ENCODE measurements at regions not wholly inside any gene's neighbourhood (a gene's known extent, or its start where the extent isn't known, plus 50 kb on each side); places are given as distances from the start of the nearest gene placed in this dataset.

DNA sequence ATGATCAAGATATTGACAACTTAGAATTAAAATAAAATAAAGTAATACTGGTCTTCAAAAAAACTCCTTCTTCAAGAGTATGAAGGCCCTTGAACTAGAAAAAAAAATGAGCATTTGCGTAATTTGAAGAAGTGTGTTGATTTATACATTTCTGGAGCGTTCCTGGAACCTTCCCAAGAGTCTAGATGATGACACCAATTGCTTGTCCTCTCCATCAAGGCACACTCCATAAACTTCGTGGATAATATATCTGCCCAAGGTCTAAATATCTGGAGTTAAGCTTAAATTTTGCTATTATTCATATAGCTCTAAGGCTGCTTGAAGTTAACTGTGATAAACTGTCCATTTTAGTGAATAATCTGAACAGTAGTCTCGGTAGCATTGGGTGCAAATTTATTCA lies 361.3 kb upstream of the CNTN5 start (continued):
- TF ChIP-seq, protein P1, sequence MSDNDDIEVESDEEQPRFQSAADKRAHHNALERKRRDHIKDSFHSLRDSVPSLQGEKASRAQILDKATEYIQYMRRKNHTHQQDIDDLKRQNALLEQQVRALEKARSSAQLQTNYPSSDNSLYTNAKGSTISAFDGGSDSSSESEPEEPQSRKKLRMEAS (IDR thresholded peaks at IDR 0.05; ENCODE audit: low read depth, low read length), result no peak
- TF ChIP-seq CEBPB (IDR thresholded peaks at IDR 0.05; ENCODE audit: borderline replicate concordance in 1 of 2, low read depth in 2 of 2, low read length in 2 of 2) (no peak), RB1 (IDR thresholded peaks at IDR 0.05; ENCODE audit: borderline replicate concordance) (no peak), CHD1 (IDR thresholded peaks at IDR 0.05; ENCODE audit: low read depth, low read length) (no peak), NBN (IDR thresholded peaks at IDR 0.05) (no peak), RUNX3 (IDR thresholded peaks at IDR 0.05; ENCODE audit: low read length) (no peak), POLR2AphosphoS2 (IDR thresholded peaks at IDR 0.05; ENCODE audit: low read depth, low read length) (no peak), FOS (IDR thresholded peaks at IDR 0.05; ENCODE audit: borderline replicate concordance, extremely low read depth, insufficient read length) (no peak), FOXM1 (IDR thresholded peaks at IDR 0.05; ENCODE audit: low read depth, low read length) (no peak), NR2C1 (IDR thresholded peaks at IDR 0.05) (no peak)

DNA sequence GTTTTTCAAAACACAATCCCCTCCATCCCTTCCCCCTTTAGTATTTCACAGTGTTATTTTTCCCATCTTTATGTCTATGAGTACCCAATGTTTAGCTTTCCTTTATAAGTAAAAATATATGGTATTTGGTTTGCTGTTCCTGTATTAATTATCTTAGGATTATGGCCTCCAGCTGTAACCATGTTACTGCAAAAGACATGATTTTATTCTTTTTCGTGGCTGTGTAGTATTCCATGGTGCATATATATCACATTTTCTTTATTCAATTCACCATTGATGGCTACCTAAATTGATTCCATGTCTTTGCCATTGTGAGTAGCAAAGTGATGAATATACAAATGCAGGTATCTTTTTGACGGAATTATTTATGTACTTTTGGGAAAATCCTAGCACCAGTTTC lies 346.4 kb upstream of the CNTN5 start:
- Histone ChIP-seq H3K27ac (ENCODE audit: control insufficient read depth, insufficient read depth) (no peak overlapping the region), H3K27me3 (replicated peaks in 1 of 2; ENCODE audit: control insufficient read depth in 2 of 2, insufficient read depth in 2 of 2, low read length in 1 of 2) (no peaks in the 10 kb centered on the region), H3K4me1 (ENCODE audit: control insufficient read depth, insufficient read depth, low read length) (no peaks in the 10 kb centered on the region), H3K9ac (ENCODE audit: control insufficient read depth, insufficient read depth, low read length) (no peak overlapping the region), H2AFZ (ENCODE audit: control insufficient read depth, low read depth, low read length) (no peak overlapping the region), H3K9me3 (replicated peaks; ENCODE audit: control insufficient read depth, insufficient read depth, low read length) (no peaks in the 10 kb centered on the region), H3K36me3 (ENCODE audit: control insufficient read depth in 2 of 2, insufficient read depth in 2 of 2, low read length in 1 of 2) (no peaks in the 10 kb centered on the region), H3K79me2 (ENCODE audit: control insufficient read depth, insufficient read depth, low read length) (no peaks in the 10 kb centered on the region), H3K4me2 (ENCODE audit: control insufficient read depth, insufficient read depth) (no peak overlapping the region), H4K20me1 (ENCODE audit: control insufficient read depth, insufficient read depth) (no peaks in the 10 kb centered on the region), H3K4me3 (no peak overlapping the region)
- 45% methylated on average over 2 of the region's 2 CpGs for WGBS (ENCODE audit: insufficient coverage, insufficient replicate concordance, low lambda C conversion rate, missing lambda C conversion rate)
- FAIRE-seq, result no peak
- no TSS peak for BruUV-seq (replicated peaks)
- intact Hi-C loops (cut with micrococcal nuclease; ENCODE audit: unreplicated experiment) (no loop called here), in situ Hi-C loops (cut with MboI) (no loop called here)
- ATAC-seq, result no peak
- no peak for DNase-seq (ENCODE audit: low read depth, low spot score)
- SMC1A ChIA-PET (ENCODE audit: uncharacterized antibody, unreplicated experiment), result no interaction called here
- RAD21 ChIA-PET (ENCODE audit: unreplicated experiment), result no interaction called here
- TF ChIP-seq, protein P2, sequence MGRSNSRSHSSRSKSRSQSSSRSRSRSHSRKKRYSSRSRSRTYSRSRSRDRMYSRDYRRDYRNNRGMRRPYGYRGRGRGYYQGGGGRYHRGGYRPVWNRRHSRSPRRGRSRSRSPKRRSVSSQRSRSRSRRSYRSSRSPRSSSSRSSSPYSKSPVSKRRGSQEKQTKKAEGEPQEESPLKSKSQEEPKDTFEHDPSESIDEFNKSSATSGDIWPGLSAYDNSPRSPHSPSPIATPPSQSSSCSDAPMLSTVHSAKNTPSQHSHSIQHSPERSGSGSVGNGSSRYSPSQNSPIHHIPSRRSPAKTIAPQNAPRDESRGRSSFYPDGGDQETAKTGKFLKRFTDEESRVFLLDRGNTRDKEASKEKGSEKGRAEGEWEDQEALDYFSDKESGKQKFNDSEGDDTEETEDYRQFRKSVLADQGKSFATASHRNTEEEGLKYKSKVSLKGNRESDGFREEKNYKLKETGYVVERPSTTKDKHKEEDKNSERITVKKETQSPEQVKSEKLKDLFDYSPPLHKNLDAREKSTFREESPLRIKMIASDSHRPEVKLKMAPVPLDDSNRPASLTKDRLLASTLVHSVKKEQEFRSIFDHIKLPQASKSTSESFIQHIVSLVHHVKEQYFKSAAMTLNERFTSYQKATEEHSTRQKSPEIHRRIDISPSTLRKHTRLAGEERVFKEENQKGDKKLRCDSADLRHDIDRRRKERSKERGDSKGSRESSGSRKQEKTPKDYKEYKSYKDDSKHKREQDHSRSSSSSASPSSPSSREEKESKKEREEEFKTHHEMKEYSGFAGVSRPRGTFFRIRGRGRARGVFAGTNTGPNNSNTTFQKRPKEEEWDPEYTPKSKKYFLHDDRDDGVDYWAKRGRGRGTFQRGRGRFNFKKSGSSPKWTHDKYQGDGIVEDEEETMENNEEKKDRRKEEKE (IDR thresholded peaks at IDR 0.05), result no peak
- TF ChIP-seq NR2F1 (conservative IDR thresholded peaks at IDR 0.05) (no peak), TBL1XR1 (IDR thresholded peaks at IDR 0.05; ENCODE audit: low read depth, low read length) (no peak), NFXL1 (IDR thresholded peaks at IDR 0.05; ENCODE audit: borderline replicate concordance) (no peak)
- CTCF ChIA-PET, result no interaction called here
- POLR2A ChIA-PET, result no interaction called here

All from GM12878 (cell line).